GM19438 (cell line): ENCODE measurements at regions not wholly inside any gene's neighbourhood (a gene's known extent, or its start where the extent isn't known, plus 50 kb on each side); places are given as distances from the start of the nearest gene placed in this dataset.
"Not testable (repeated sequence)": the region's sequence is repeated elsewhere in the genome, so short reads cannot be mapped to it uniquely, and the experiment has no call there.

Source experiments
- ATAC-seq: cut with Tn5 transposase; IDR thresholded peaks from one replicate; pipeline ENCODE4 v1.9.1; 2021; ENCODE audit warnings: low read depth; ENCODE audit not compliant: unreplicated experiment

DNA sequence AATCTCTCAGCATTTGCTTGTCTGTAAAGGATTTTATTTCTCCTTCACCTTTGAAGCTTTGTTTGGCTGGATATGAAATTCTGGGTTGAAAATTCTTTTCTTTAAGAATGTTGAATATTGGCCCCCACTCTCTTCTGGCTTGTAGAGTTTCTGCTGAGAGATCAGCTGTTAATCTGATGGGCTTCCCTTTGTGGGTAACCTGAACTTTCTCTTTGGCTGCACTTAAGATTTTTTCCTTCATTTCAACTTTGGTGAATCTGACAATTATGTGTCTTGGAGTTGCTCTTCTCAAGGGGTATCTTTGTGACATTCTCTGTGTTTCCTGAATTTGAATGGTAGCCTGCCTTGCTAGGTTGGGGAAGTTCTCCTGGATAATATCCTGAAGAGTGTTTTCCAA is 189.4 kb downstream of the TTC6 start:
- ATAC-seq = not testable (repeated sequence)

DNA sequence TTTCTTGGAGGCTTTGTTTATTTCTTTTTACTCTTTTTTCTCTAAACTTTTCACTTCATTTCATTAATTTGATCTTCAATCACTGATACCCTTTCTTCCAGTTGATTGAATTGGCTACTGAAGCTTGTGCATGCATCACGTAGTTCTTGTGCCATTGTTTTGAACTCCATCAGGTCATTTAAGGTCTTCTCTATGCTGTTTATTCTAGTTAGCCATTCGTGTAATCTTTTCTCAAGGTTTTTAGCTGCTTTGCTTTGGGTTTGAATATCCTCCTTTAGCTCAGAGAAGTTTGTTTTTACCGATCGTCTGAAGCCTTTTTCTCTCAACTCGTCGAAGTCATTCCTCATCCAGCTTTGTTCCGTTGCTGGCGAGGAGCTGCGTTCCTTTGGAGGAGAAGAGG is 189.9 kb downstream of the TTC6 start:
- not testable (repeated sequence) for ATAC-seq

- ATAC-seq = not testable (repeated sequence)
Observed at GRCh38 chr14:37786114-37786625, 190.7 kb downstream of the TTC6 start.

GRCh38 chr14:37787879-37788494 is 192.6 kb downstream of the TTC6 start:
- ATAC-seq = no peak

DNA sequence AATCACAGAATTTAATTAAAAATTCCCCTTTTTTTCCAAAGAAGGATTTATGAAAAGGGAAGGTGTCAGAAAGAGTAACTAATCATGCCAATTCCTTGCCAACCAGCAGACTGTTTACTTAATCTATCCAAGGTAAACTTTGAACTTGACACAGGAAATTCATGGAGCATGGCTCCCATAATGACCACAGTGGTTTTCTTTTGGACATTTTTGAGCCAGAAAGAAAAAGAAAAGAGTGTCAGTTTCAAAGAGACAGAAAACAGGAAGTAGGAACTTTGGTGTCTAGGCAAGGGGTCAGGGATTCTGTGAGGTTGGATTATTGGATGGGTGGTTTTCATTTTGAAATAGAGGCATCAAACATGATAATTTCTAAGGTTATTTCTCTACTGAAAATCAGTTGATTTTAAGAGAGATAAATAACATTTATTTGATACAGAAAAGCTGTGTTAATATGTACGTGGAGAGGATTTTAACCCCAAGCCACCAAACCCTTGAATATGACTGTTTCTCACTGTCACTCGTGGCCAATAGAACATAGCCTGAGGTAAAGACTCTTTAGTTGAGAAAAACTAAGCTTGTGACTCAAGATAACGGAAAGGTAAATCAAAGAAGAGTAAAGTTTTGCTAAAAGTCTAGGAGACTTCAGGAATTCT is 196.1 kb downstream of the TTC6 start:
- no peak for ATAC-seq

- ATAC-seq = no peak
Observed at GRCh38 chr14:37792124-37792523, 196.7 kb downstream of the TTC6 start.

- no peak for ATAC-seq
Observed at GRCh38 chr14:37796703-37797416, 201.4 kb downstream of the TTC6 start.

DNA sequence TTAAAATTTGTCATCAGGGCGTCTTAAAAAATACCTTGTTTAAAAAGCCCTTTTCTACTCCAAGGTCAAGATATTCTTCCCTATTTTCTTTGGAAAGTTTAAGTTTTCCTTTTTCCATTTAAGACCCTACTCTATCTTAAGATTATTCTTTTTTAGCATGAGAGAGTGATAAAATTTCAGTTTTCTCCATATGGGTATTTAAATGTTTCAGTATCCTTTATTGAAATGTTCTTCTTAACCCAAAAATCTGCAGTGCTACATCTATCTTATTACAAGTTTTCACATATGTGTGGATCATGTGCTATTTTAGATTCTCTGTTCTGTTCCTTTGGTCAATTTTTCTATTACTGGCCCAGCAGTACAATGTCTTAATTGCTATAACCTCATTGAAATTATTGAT is 202.2 kb downstream of the TTC6 start:
- no peak for ATAC-seq

DNA sequence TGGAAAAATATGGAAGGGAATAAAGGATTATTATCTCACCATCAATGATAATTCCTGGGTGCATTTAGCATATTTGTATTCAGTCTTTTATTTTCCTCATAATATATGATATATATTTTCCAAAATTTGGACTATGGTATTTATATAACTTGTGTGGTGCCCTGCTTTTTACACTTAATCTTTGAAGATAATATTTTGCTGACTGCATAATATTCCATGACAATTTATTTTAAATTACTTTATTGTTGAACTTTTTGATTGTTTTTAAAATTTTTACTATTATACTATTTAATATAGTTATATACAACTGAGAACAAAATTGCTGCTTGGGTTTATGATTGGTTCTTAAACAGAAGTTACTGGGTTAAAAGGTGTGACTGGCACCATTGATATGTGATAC is 212.3 kb downstream of the TTC6 start:
- ATAC-seq = no peak

DNA sequence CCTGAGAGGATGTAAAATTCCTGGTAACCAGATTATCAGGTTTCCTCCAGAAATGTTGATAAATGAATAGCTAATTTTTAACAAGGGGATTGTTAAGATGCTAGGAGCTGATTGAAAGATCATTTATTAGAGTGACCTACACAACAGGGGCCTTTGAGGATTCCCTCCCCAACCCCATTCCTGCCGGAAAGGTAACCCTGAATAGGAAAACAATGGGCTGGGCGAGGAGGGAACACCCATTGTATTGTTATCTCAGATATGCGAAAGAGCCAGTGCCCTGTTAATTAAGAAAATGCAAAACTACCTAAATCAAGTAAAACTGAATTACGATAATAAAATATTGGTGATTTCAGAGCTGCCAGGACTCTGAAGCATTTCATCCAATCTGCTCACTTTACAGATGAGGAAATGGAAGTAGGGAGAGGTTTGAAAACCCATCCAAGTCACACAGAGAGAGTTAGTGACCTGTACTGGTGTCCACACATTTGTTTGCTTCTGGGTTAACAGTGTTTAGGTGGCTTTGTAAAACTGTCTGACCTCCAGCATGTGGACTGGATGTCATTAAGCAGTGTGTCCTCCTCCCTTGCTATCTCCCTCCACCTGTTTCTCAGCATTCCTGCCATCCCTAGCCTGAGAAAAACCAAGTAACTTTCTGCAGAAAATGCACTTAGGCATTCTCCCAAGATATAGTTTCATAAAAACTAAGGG is 214.8 kb downstream of the TTC6 start:
- ATAC-seq = no peak

GRCh38 chr14:37813732-37814131 is 218.3 kb downstream of the TTC6 start:
- no peak for ATAC-seq

GRCh38 chr14:37816135-37816534 is 220.7 kb downstream of the TTC6 start:
- no peak for ATAC-seq

- ATAC-seq = no peak
Observed at GRCh38 chr14:37816743-37817295, 221.4 kb downstream of the TTC6 start.

- no peak for ATAC-seq
Observed at GRCh38 chr14:37819155-37820015, 224.0 kb downstream of the TTC6 start.

DNA sequence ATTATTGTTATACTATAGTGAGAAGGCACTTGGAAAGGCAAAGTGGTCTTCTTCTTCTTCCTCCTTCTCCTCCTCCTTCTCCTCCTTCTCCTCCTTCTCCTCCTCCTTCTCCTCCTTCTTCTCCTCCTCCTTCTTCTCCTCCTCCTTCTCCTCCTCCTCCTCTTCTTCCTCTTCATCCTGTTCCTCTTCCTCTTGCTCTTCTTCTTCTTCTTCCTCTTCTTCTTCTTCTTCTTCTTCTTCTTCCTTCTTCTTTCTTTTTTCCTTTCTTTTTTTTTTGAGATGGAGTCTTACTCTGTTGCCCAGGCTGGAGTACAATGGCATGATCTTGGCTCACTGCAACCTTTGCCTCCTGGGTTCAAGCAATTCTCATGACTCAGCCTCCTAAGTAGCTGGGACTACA is 225.4 kb downstream of the TTC6 start:
- ATAC-seq = not testable (repeated sequence)

DNA sequence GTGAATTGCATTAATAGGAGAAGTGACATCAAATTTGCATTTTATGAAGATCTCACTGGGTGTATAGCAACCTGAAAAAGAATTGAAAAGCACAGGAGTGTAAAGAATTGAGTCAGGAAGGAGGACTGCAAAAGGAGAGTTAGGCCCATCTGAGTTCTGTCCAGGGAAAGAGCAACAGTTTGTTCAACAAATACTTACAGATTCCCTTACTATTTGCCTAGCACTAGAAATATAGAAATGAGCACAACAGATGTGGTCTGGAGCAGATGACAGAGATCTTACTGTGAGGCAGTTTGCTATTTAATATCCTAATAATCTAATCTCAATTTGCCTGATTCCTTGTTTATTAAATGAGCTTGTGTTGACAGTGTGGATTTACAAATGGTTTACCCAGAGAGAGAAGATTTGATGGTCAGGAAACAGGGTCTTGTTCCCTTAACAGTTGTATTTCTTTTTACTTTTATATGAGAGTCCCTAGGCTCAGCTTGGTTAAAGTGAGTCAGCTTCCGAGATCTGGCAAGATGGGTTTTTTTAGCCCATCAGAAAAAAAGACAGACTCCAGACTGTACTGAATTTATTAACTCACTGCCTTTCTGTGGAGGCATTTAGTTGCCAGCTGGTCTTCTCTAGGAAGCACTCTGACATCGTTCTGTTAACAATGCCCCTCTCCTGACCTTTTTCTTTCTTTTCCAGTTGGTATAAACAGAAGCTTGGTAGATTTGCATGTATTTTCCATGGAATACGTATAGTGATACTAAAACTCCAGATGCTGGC is 229.7 kb downstream of the TTC6 start:
- no peak for ATAC-seq

- no peak for ATAC-seq
Observed at GRCh38 chr14:37826869-37827268, 231.4 kb downstream of the TTC6 start.

DNA sequence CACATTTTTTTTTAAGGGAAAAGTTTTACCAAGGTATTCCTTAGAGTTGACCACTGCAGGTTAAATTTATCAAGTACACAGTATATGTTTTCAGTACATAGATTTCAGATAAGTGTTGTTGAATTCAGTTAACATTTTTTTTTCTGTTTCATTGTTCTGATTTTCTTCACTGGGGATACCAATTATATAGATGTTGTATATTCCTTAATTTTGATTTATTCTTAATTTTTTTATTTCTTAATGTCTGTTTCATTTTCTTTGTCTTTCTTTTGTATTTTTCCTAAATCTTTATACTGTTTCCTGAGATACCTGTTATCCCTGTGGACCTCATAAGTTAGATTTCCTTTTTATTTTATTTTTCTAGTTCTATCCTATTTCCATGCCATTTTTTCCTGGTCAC is 234.8 kb downstream of the TTC6 start:
- no peak for ATAC-seq

DNA sequence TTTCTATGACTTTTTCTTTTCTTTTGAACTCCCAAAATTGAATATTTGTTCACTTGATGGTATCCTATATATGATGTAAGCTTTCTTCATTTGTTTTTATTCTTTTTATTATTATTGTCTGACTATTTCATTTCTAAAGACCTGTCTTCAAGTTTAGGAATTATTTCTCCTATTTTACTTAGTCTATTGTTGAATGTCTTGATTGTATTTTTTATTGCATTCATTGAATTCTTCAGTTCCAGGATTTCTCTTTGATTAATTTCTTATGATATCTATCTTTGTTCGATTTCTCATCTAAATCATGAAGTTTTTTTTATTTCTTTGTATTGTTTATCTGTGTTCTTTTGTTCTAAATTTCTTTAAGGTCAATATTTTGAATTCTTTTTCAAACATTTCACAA is 238.8 kb downstream of the TTC6 start:
- no peak for ATAC-seq
